Right atrium auricular region (tissue), 2 donors: ENCODE measurements at regions not wholly inside any gene's neighbourhood (a gene's known extent, or its start where the extent isn't known, plus 50 kb on each side); places are given as distances from the start of the nearest gene placed in this dataset.

Experiments
- DNase-seq: peaks from one replicate; pipeline ENCODE4 v3.0.0-alpha.2; 2019; ENCODE audit warnings: low spot score
- H3K27ac ChIP-seq, 2 donors: fragments of 200-600 bp; sonication (generic); 1 replicate in 1 of 2; 2 replicates in 1 of 2; pipeline ENCODE4 v1.5.1; 2016 to 2019
- H3K27me3 ChIP-seq, 2 donors: fragments of 200-600 bp; sonication (generic); one replicate each; pipeline versions ENCODE4 v1.5.1 to v1.6.0; 2017 to 2019
- H3K36me3 ChIP-seq: fragments of 200-600 bp; sonication (generic); one replicate; pipeline ENCODE4 v1.5.1; 2016
- H3K4me1 ChIP-seq, 2 donors: fragments of 200-600 bp; sonication (generic); one replicate each; pipeline versions ENCODE4 v1.5.1 to v1.6.0; 2017 to 2019
- H3K4me3 ChIP-seq, 2 donors: fragments of 200-600 bp; sonication (generic); 1 replicate in 1 of 2; 2 replicates in 1 of 2; pipeline ENCODE4 v1.5.1; 2017 to 2019; ENCODE audit warnings: mild to moderate bottlenecking in 1 of 2, moderate library complexity in 1 of 2
- H3K9me3 ChIP-seq, 2 donors: fragments of 200-600 bp; sonication (generic); one replicate each; pipeline ENCODE4 v1.5.1; 2019
- TF ChIP-seq, protein P1 (sequence below), 2 donors: fragments of 200-600 bp; sonication (generic); IDR thresholded peaks; one replicate each; pipeline ENCODE4 v1.5.1; 2019; ENCODE audit warnings: antibody characterized with exemption in 2 of 2

DNA sequence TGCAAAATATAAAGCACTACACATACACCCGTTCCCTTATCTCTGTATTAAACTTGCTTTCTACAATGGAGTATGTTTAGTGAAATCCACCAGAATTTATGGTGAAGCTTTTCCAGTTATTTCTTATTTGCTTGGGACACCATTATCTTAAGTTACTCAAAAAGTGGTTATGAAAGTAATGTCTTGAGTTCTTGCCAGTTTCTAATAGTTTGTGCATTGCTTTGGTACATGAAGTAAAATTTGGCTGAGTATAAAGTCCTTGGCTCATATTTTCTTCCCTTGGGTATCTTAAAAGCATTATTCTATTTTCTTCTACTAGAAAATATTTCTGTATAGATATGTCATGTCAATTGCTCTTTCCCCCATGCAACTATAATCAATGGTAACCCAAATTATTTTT lies 85.2 kb downstream of the POLR1F start:
- no peaks in the 10 kb centered on the region for H3K4me1 ChIP-seq
- DNase-seq: no peak
- H3K27ac ChIP-seq: no peak overlapping the region
- no peak overlapping the region for H3K4me3 ChIP-seq
- TF ChIP-seq, protein P1, sequence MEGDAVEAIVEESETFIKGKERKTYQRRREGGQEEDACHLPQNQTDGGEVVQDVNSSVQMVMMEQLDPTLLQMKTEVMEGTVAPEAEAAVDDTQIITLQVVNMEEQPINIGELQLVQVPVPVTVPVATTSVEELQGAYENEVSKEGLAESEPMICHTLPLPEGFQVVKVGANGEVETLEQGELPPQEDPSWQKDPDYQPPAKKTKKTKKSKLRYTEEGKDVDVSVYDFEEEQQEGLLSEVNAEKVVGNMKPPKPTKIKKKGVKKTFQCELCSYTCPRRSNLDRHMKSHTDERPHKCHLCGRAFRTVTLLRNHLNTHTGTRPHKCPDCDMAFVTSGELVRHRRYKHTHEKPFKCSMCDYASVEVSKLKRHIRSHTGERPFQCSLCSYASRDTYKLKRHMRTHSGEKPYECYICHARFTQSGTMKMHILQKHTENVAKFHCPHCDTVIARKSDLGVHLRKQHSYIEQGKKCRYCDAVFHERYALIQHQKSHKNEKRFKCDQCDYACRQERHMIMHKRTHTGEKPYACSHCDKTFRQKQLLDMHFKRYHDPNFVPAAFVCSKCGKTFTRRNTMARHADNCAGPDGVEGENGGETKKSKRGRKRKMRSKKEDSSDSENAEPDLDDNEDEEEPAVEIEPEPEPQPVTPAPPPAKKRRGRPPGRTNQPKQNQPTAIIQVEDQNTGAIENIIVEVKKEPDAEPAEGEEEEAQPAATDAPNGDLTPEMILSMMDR (IDR thresholded peaks at IDR 0.05): no peak
- H3K36me3 ChIP-seq: no peaks in the 10 kb centered on the region
- peaks cover 0 to 13% of the 10 kb centered on the region in 2 donors for H3K9me3 ChIP-seq
- no peaks in the 10 kb centered on the region for H3K27me3 ChIP-seq

- no peak overlapping the region for H3K4me3 ChIP-seq
- TF ChIP-seq, protein P1 (IDR thresholded peaks at IDR 0.05): no peak
- no peak overlapping the region for H3K27ac ChIP-seq
- H3K36me3 ChIP-seq: no peaks in the 10 kb centered on the region
- no peak for DNase-seq
- H3K27me3 ChIP-seq: no peaks in the 10 kb centered on the region
- H3K9me3 ChIP-seq: peaks cover 0 to 13% of the 10 kb centered on the region in 2 donors
- no peaks in the 10 kb centered on the region for H3K4me1 ChIP-seq
Observed at GRCh38 chr7:19621740-19622139, 87.1 kb downstream of the POLR1F start.

- peaks cover 0 to 13% of the 10 kb centered on the region in 2 donors for H3K9me3 ChIP-seq
- no peak overlapping the region for H3K27ac ChIP-seq
- H3K36me3 ChIP-seq: no peaks in the 10 kb centered on the region
- H3K4me3 ChIP-seq: no peak overlapping the region
- no peak for DNase-seq
- TF ChIP-seq, protein P1 (IDR thresholded peaks at IDR 0.05): no peak
- no peaks in the 10 kb centered on the region for H3K4me1 ChIP-seq
- no peaks in the 10 kb centered on the region for H3K27me3 ChIP-seq
Observed at GRCh38 chr7:19620470-19620869, 88.4 kb downstream of the POLR1F start.

GRCh38 chr7:19619122-19619521 lies 89.7 kb downstream of the POLR1F start:
- H3K36me3 ChIP-seq: no peaks in the 10 kb centered on the region
- no peak overlapping the region for H3K4me3 ChIP-seq
- no peaks in the 10 kb centered on the region for H3K4me1 ChIP-seq
- peaks cover 0 to under 1% of the 10 kb centered on the region in 2 donors for H3K9me3 ChIP-seq
- no peak overlapping the region for H3K27ac ChIP-seq
- TF ChIP-seq, protein P1 (IDR thresholded peaks at IDR 0.05): no peak
- H3K27me3 ChIP-seq: no peaks in the 10 kb centered on the region
- DNase-seq: no peak

DNA sequence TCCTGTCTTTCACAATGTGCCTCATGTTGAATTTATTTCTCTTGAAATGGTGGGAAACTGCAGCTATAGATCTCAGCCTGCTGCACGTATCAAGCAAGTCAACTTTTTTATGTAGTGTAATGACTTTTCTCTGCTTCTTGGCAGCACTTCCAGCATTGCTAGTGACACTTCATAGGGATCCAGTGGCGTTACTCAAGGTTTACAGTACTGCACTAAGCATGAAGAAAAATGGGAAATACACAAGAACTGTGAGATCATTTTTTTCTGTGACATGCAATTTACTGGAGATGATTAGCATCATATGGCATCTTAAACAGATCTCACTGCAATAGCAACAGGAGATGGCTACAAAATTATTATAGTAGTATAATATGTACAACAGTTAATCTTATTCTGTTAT lies 90.9 kb downstream of the POLR1F start:
- no peak for DNase-seq
- Histone ChIP-seq H3K27ac (no peak overlapping the region), H3K27me3 (no peaks in the 10 kb centered on the region)

More for the DNA sequence above, 90.9 kb downstream of the POLR1F start:
- TF ChIP-seq, protein P1 (IDR thresholded peaks at IDR 0.05): no peak
- H3K4me3 ChIP-seq: no peak overlapping the region
- H3K4me1 ChIP-seq: no peaks in the 10 kb centered on the region
- no peaks in the 10 kb centered on the region for H3K9me3 ChIP-seq
- no peaks in the 10 kb centered on the region for H3K36me3 ChIP-seq
